H1 (cell line): ENCODE measurements at regions not wholly inside any gene's neighbourhood (a gene's known extent, or its start where the extent isn't known, plus 50 kb on each side); places are given as distances from the start of the nearest gene placed in this dataset.

Experiments used
- CTCF ChIA-PET: fragments of 300-600 bp; sonication (Branson Sonifier 250); formaldehyde crosslinking; loops from one replicate; lab custom pipeline; 2021; ENCODE audit not compliant: partially characterized antibody; lab: Charles Lee
- POLR2A ChIA-PET: fragments of 300-600 bp; sonication (Branson Sonifier 250); formaldehyde crosslinking; loops from one replicate; lab custom pipeline; 2021; ENCODE audit warnings: inconsistent platforms; ENCODE audit not compliant: partially characterized antibody; lab: Charles Lee
- DNase-seq, 2 experiments: peaks; one replicate each; pipeline versions ENCODE4 v3.0.0 to v3.0.0-alpha.2; 2010 to 2022; ENCODE audit warnings: low spot score in 2 of 2, low read depth in 1 of 2, mixed read lengths in 1 of 2
- FAIRE-seq: peaks from 2 replicates; lab custom pipeline; 2011; peaks lifted over from hg19 to GRCh38; lab: Jason Lieb, UNC
- H2AFZ ChIP-seq: 2 replicates; pipeline ENCODE4 v1.8.1; 2012; ENCODE audit warnings: low read length, inconsistent platforms
- H2AK5ac ChIP-seq: 2 replicates; pipeline ENCODE4 v1.6.1; 2013; ENCODE audit warnings: low read depth, low read length
- H2BK120ac ChIP-seq: replicated peaks from 2 replicates; pipeline ENCODE3; 2013; ENCODE audit warnings: low read depth, low read length, inconsistent platforms
- H2BK12ac ChIP-seq: 2 replicates; pipeline ENCODE4 v1.6.1; 2013; ENCODE audit warnings: low read depth, low read length
- H2BK15ac ChIP-seq: 2 replicates; pipeline ENCODE4 v1.6.1; 2013; ENCODE audit warnings: low read length
- H2BK20ac ChIP-seq: 2 replicates; pipeline ENCODE4 v1.6.1; 2013; ENCODE audit warnings: low read length
- H2BK5ac ChIP-seq: 2 replicates; pipeline ENCODE4 v1.6.1; 2013; ENCODE audit warnings: low read depth, low read length
- H3K14ac ChIP-seq: 2 replicates; pipeline ENCODE4 v1.6.1; 2013; ENCODE audit warnings: inconsistent platforms; ENCODE audit not compliant: insufficient read length
- H3K18ac ChIP-seq: 2 replicates; pipeline ENCODE4 v1.6.1; 2013; ENCODE audit warnings: low read length; ENCODE audit errors: extremely low read depth
- H3K23ac ChIP-seq: 2 replicates; pipeline ENCODE4 v1.6.1; 2013; ENCODE audit warnings: inconsistent platforms; ENCODE audit not compliant: insufficient read length
- H3K23me2 ChIP-seq: 2 replicates; pipeline ENCODE4 v1.6.1; 2013; ENCODE audit warnings: low read depth, low read length
- H3K27ac ChIP-seq: 2 replicates; pipeline ENCODE4 v1.6.1; 2011; ENCODE audit warnings: low read depth, low read length, inconsistent platforms
- H3K27me3 ChIP-seq, 4 experiments: replicated peaks in 1 of 4; 1 replicate in 1 of 4; 2 replicates in 3 of 4; pipeline versions ENCODE4 v1.6.1 to v1.8.1; 2011 to 2013; ENCODE audit warnings: low read length in 3 of 4, mild to moderate bottlenecking in 3 of 4, inconsistent platforms in 2 of 4, mixed read lengths in 2 of 4, moderate library complexity in 1 of 4; ENCODE audit not compliant: control insufficient read depth in 3 of 4, insufficient read depth in 3 of 4; ENCODE audit errors: extremely low read depth in 1 of 4
- H3K36me3 ChIP-seq, 4 experiments: 2 replicates each; pipeline versions ENCODE4 v1.6.1 to v1.8.1; 2011 to 2013; ENCODE audit warnings: mild to moderate bottlenecking in 4 of 4, low read length in 3 of 4, moderate library complexity in 2 of 4, control low read depth in 1 of 4, inconsistent platforms in 1 of 4; ENCODE audit not compliant: insufficient read depth in 4 of 4, control insufficient read depth in 2 of 4
- H3K4ac ChIP-seq: replicated peaks from 2 replicates; pipeline ENCODE3; 2013; ENCODE audit warnings: low read length, low read depth, mixed read lengths, inconsistent platforms; ENCODE audit not compliant: insufficient read length
- H3K4me1 ChIP-seq, 4 experiments: replicated peaks in 1 of 4; 1 replicate in 1 of 4; 2 replicates in 3 of 4; pipeline versions ENCODE4 v1.6.1 to v1.8.1; 2011 to 2013; ENCODE audit warnings: low read length in 3 of 4, inconsistent platforms in 2 of 4, mixed read lengths in 1 of 4; ENCODE audit not compliant: insufficient read depth in 4 of 4, control insufficient read depth in 3 of 4
- H3K4me2 ChIP-seq, 2 experiments: 2 replicates each; pipeline versions ENCODE4 v1.6.1 to v1.8.1; 2011 to 2013; ENCODE audit warnings: low read depth in 2 of 2, low read length in 2 of 2, control low read depth in 1 of 2, inconsistent platforms in 1 of 2, mild to moderate bottlenecking in 1 of 2; ENCODE audit not compliant: insufficient read depth in 1 of 2
- H3K4me3 ChIP-seq, 4 experiments: fragments of 200-600, 300-600 bp in 1 of 4; sonication (generic), shearing (Covaris generic), sonication (Bioruptor Twin) in 1 of 4; 2 replicates each; pipeline versions ENCODE4 v1.5.1 to v1.8.1; 2011 to 2016; ENCODE audit warnings: low read length in 4 of 4, low read depth in 3 of 4, control low read depth in 2 of 4, inconsistent platforms in 2 of 4, mild to moderate bottlenecking in 2 of 4, mixed read lengths in 1 of 4, moderate library complexity in 1 of 4; ENCODE audit not compliant: insufficient read depth in 2 of 4; ENCODE audit errors: extremely low read depth in 1 of 4
- H3K56ac ChIP-seq: replicated peaks from 2 replicates; pipeline ENCODE3; 2013; ENCODE audit warnings: low read depth, mild to moderate bottlenecking, mixed read lengths, low read length, inconsistent platforms; ENCODE audit not compliant: insufficient read length
- H3K79me1 ChIP-seq: 2 replicates; pipeline ENCODE4 v1.6.1; 2013; ENCODE audit warnings: low read depth, low read length, control low read depth
- H3K79me2 ChIP-seq, 2 experiments: 2 replicates each; pipeline versions ENCODE4 v1.6.1 to v1.8.1; 2012 to 2013; ENCODE audit warnings: low read length in 2 of 2, mild to moderate bottlenecking in 2 of 2, inconsistent platforms in 1 of 2; ENCODE audit not compliant: insufficient read depth in 2 of 2, control insufficient read depth in 1 of 2
- H3K9ac ChIP-seq, 4 experiments: replicated peaks in 1 of 4; 1 replicate in 1 of 4; 2 replicates in 3 of 4; pipeline versions ENCODE4 v1.6.1 to v1.8.1; 2011 to 2013; ENCODE audit warnings: low read depth in 3 of 4, low read length in 3 of 4, control low read depth in 2 of 4, mild to moderate bottlenecking in 2 of 4, moderate library complexity in 2 of 4, inconsistent platforms in 1 of 4; ENCODE audit errors: extremely low read depth in 1 of 4
- H3K9me3 ChIP-seq, 2 experiments: 2 replicates each; pipeline versions ENCODE4 v1.6.1 to v1.8.1; 2012 to 2013; ENCODE audit warnings: mild to moderate bottlenecking in 2 of 2, moderate library complexity in 2 of 2, control low read depth in 1 of 2, inconsistent platforms in 1 of 2, low read depth in 1 of 2, low read length in 1 of 2, mixed read lengths in 1 of 2; ENCODE audit not compliant: insufficient read depth in 2 of 2
- H4K20me1 ChIP-seq, 2 experiments: replicated peaks in 1 of 2; 2 replicates each; pipeline versions ENCODE3 to v1.8.1; 2011 to 2013; ENCODE audit warnings: inconsistent platforms in 2 of 2, low read length in 2 of 2, mild to moderate bottlenecking in 1 of 2; ENCODE audit not compliant: insufficient read depth in 2 of 2, control insufficient read depth in 1 of 2
- H4K5ac ChIP-seq: 2 replicates; pipeline ENCODE4 v1.6.1; 2013; ENCODE audit warnings: low read length, low read depth, mixed read lengths, inconsistent platforms; ENCODE audit not compliant: insufficient read length
- H4K8ac ChIP-seq: 2 replicates; pipeline ENCODE4 v1.8.0; 2013; ENCODE audit warnings: mild to moderate bottlenecking, moderate library complexity, low read length, inconsistent platforms; ENCODE audit not compliant: insufficient read depth; ENCODE audit errors: extremely low read depth
- H4K91ac ChIP-seq: replicated peaks from 2 replicates; pipeline ENCODE3; 2013; ENCODE audit warnings: low read length, mixed read lengths, inconsistent platforms; ENCODE audit not compliant: insufficient read length
- CHD1 ChIP-seq: IDR thresholded peaks from 2 replicates; pipeline ENCODE4 v1.6.1; 2012; ENCODE audit warnings: low read depth, low read length, improper control_type of control experiment
- HDAC2 ChIP-seq, 2 experiments: fragments of 300-600 bp in 1 of 2; sonication (generic) in 1 of 2; IDR thresholded peaks; 2 replicates each; pipeline ENCODE4 v1.6.1; 2011 to 2012; ENCODE audit warnings: low read depth in 2 of 2, low read length in 2 of 2, mild to moderate bottlenecking in 2 of 2, moderate library complexity in 2 of 2, borderline replicate concordance in 1 of 2, inconsistent platforms in 1 of 2
- POU5F1 ChIP-seq: IDR thresholded peaks from 2 replicates; pipeline ENCODE4 v1.6.1; 2011; ENCODE audit warnings: low read depth, mild to moderate bottlenecking, low read length, moderate library complexity
- RFX5 ChIP-seq: IDR thresholded peaks from 2 replicates; pipeline ENCODE4 v1.6.1; 2011; ENCODE audit warnings: low read depth, low read length, improper control_type of control experiment, borderline replicate concordance
- SP1 ChIP-seq: IDR thresholded peaks from 2 replicates; pipeline ENCODE4 v1.6.1; 2011; ENCODE audit warnings: low read depth, low read length
- SRF ChIP-seq: IDR thresholded peaks from 2 replicates; pipeline ENCODE4 v1.6.1; 2011; ENCODE audit warnings: mild to moderate bottlenecking, low read depth, low read length, moderate library complexity
- TEAD4 ChIP-seq: IDR thresholded peaks from 2 replicates; pipeline ENCODE4 v1.6.1; 2012; ENCODE audit warnings: low read depth, low read length, inconsistent platforms, mixed read lengths
- ZNF274 ChIP-seq: IDR thresholded peaks from 2 replicates; pipeline ENCODE4 v1.7.0; 2012; ENCODE audit warnings: low read length, borderline replicate concordance; ENCODE audit errors: extremely low read depth
- WGBS, 2 experiments: shearing (Covaris generic) in 1 of 2; methylation state at CpG; one replicate each; pipeline versions ENCODE4 v1.1.6 to v1.1.7; 2013 to 2015; ENCODE audit warnings: low lambda C conversion rate in 2 of 2, mixed read lengths in 2 of 2, inconsistent platforms in 1 of 2, low coverage in 1 of 2, missing lambda C conversion rate in 1 of 2; ENCODE audit not compliant: insufficient replicate concordance in 2 of 2, insufficient coverage in 1 of 2, insufficient read length in 1 of 2; ENCODE audit errors: extremely low coverage in 1 of 2, missing lambda C conversion rate in 1 of 2; 5-methylcytosine and 5-hydroxymethylcytosine counted together
- TF ChIP-seq, protein P1 (sequence below): IDR thresholded peaks from 2 replicates; pipeline ENCODE4 v1.6.1; 2011; ENCODE audit warnings: low read length, improper control_type of control experiment
- TF ChIP-seq, protein P2 (sequence below): IDR thresholded peaks from 2 replicates; pipeline ENCODE4 v1.6.1; 2012; ENCODE audit warnings: low read length, inconsistent platforms

DNA sequence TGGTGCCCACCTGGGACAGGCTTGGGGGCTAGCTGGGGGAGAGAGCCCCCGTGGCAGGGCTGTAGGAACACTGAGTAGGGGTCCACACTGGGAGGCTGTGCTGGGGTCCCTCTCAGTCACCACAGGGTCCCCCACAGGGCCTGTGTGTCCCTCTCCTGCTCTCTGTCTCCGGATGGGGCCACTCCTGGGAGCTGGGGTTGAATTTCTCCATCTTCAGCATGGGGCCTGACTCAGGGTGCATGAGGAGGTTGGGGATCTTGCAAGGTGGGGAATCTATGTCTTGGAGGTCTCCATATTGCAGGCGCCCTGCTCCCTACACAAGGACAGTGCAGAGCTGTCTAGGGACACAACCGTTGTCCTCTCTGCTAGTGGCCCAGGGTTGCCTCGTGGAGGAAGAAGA, 78.7 kb upstream of the HDAC4 start:
- Histone ChIP-seq H3K23ac (no peak overlapping the region), H2AFZ (no peak overlapping the region)
- no peak for TF ChIP-seq RFX5
- TF ChIP-seq, protein P1, sequence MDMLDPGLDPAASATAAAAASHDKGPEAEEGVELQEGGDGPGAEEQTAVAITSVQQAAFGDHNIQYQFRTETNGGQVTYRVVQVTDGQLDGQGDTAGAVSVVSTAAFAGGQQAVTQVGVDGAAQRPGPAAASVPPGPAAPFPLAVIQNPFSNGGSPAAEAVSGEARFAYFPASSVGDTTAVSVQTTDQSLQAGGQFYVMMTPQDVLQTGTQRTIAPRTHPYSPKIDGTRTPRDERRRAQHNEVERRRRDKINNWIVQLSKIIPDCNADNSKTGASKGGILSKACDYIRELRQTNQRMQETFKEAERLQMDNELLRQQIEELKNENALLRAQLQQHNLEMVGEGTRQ: no peak
- no peak for TF ChIP-seq SRF
- no peak for TF ChIP-seq CHD1
- TF ChIP-seq TEAD4: no peak
- no peak for TF ChIP-seq SP1
- TF ChIP-seq ZNF274: no peak
- TF ChIP-seq, protein P2, sequence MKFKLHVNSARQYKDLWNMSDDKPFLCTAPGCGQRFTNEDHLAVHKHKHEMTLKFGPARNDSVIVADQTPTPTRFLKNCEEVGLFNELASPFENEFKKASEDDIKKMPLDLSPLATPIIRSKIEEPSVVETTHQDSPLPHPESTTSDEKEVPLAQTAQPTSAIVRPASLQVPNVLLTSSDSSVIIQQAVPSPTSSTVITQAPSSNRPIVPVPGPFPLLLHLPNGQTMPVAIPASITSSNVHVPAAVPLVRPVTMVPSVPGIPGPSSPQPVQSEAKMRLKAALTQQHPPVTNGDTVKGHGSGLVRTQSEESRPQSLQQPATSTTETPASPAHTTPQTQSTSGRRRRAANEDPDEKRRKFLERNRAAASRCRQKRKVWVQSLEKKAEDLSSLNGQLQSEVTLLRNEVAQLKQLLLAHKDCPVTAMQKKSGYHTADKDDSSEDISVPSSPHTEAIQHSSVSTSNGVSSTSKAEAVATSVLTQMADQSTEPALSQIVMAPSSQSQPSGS: no peak
- TF ChIP-seq POU5F1: no peak
- TF ChIP-seq HDAC2 (IDR thresholded peaks at IDR 0.05; ENCODE audit: borderline replicate concordance in 1 of 2, low read depth in 2 of 2, low read length in 2 of 2): no peak
- TF ChIP-seq, all 59 proteins: peak for 0
- Histone ChIP-seq H3K4ac (no peak overlapping the region), H3K27me3 (no peaks in the 10 kb centered on the region; a peak in 1 of 7 replicates), H4K5ac (no peak overlapping the region), H3K36me3 (no peaks in the 10 kb centered on the region), H3K4me2 (no peak overlapping the region), H3K23me2 (no peaks in the 10 kb centered on the region), H2AK5ac (no peak overlapping the region), H3K27ac (no peak overlapping the region), H4K20me1 (no peaks in the 10 kb centered on the region), H3K79me2 (no peaks in the 10 kb centered on the region), H4K8ac (no peak overlapping the region), H2BK20ac (no peak overlapping the region), H3K9ac (no peak overlapping the region), H3K18ac (no peak overlapping the region), H2BK12ac (no peak overlapping the region), H3K4me1 (peaks cover 0 to 2% (median 0%) of the 10 kb centered on the region in 4 experiments; a peak in 1 of 7 replicates), H4K91ac (no peak overlapping the region), H3K9me3 (peaks cover 0 to 12% of the 10 kb centered on the region in 2 experiments; a peak in 2 of 4 replicates), H3K79me1 (no peaks in the 10 kb centered on the region), H2BK5ac (no peak overlapping the region), H2BK15ac (no peak overlapping the region), H2BK120ac (no peak overlapping the region), H3K14ac (no peak overlapping the region), H3K56ac (no peak overlapping the region), H3K4me3 (no peak overlapping the region)
- ChIA-PET POLR2A (no interaction called here), CTCF (interaction anchor here (0.6 kb wide), 1 partner anchor 165 kb away, joined by 3 read pairs; no protein-coding TSS in a partner anchor)
- WGBS, 2 experiments: 97% methylated on average over 5 of the region's 5 CpGs; no CpG with 5 or more reads in 1 of the 2 experiments
- DNase-seq (no peak), FAIRE-seq (no peak)
